LNCAP (cell line): ENCODE measurements at regions not wholly inside any gene's neighbourhood (a gene's known extent, or its start where the extent isn't known, plus 50 kb on each side); places are given as distances from the start of the nearest gene placed in this dataset.

Experiments used
- TF ChIP-seq, protein P1 (sequence below): fragments of 450-650 bp; IDR thresholded peaks from 2 replicates; pipeline ENCODE4 v1.5.1; 2017; ENCODE audit warnings: mild to moderate bottlenecking

- TF ChIP-seq, protein P1, sequence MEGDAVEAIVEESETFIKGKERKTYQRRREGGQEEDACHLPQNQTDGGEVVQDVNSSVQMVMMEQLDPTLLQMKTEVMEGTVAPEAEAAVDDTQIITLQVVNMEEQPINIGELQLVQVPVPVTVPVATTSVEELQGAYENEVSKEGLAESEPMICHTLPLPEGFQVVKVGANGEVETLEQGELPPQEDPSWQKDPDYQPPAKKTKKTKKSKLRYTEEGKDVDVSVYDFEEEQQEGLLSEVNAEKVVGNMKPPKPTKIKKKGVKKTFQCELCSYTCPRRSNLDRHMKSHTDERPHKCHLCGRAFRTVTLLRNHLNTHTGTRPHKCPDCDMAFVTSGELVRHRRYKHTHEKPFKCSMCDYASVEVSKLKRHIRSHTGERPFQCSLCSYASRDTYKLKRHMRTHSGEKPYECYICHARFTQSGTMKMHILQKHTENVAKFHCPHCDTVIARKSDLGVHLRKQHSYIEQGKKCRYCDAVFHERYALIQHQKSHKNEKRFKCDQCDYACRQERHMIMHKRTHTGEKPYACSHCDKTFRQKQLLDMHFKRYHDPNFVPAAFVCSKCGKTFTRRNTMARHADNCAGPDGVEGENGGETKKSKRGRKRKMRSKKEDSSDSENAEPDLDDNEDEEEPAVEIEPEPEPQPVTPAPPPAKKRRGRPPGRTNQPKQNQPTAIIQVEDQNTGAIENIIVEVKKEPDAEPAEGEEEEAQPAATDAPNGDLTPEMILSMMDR: no peak
These were observed 1899.9 kb downstream of the NCAM2 start for GRCh38 chr21:22898051-22898665.

- TF ChIP-seq, protein P1: no peak
These were observed 1902.3 kb downstream of the NCAM2 start for GRCh38 chr21:22900490-22900889.

- TF ChIP-seq, protein P1: no peak
These were observed 1905.6 kb downstream of the NCAM2 start for GRCh38 chr21:22903851-22904250.

- TF ChIP-seq, protein P1: no peak
These were observed 1906.2 kb downstream of the NCAM2 start for GRCh38 chr21:22904385-22904784.

GRCh38 chr21:22925032-22925431 is 1926.8 kb downstream of the NCAM2 start:
- TF ChIP-seq, protein P1: no peak

DNA sequence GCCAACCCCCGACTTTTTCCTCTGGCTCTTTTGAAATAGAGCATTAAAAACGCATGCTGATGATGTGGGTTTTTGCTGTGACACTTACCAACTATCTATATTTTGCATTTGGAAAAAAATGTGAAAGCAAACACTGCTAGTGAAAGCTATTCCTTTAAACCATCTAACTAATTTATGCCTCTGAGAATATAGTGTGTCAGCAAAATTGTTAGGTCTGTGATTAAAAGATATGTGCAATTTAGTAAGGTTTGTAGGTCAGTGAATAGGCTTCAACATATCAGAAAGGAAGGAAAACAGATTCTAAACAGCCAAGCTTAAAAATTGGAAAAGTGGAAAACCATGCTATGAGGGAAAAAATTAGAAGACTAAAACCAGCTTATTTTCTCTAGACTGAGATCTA is 1929.3 kb downstream of the NCAM2 start:
- TF ChIP-seq, protein P1: no peak

GRCh38 chr21:22941779-22942490 is 1943.7 kb downstream of the NCAM2 start:
- TF ChIP-seq, protein P1: no peak
